ENCODE measurements at regions not wholly inside any gene's neighbourhood (a gene's known extent, or its start where the extent isn't known, plus 50 kb on each side); places are given as distances from the start of the nearest gene placed in this dataset.
A peak's percentile ranks its signal among the peaks of the same experiment; 100 is the strongest.

DNA sequence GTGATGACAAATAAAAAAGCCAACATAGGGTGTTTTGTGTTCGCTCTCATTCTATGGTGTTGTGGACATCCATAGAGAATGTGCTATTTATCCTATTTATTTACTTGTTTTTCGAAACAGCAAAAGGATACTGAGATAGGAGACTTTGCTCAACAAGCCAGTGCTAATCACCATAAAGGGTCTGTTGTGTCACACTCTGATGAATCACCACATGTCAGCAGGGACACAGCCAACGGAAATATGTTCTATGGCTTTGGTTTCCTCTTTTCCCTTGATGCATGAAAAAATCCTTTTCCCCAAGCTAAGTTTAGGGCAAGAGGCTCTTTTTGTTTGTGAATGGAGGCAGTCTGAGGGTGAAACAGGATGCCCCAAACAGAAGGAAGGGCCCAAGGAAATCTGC is 154.3 kb downstream of the RNF152 start:
- Histone ChIP-seq H3K9ac (ENCODE audit: low read length) (no peak overlapping the region), H2AK5ac (ENCODE audit: low read length) (no peak overlapping the region), H3K27me3 (ENCODE audit: insufficient read depth, low read length) (no peaks in the 10 kb centered on the region), H3K4me2 (ENCODE audit: low read length) (no peak overlapping the region), H4K12ac (ENCODE audit: low read depth, low read length) (no peak overlapping the region), H3K4me3 (ENCODE audit: low read depth, low read length) (no peak overlapping the region), H2BK12ac (ENCODE audit: low read length) (no peak overlapping the region), H3K23ac (ENCODE audit: low read length) (no peak overlapping the region), H3K36me3 (ENCODE audit: control insufficient read depth in 1 of 2, insufficient read depth in 2 of 2, low read length in 2 of 2) (no peaks in the 10 kb centered on the region), H3K79me2 (ENCODE audit: control insufficient read depth, insufficient read depth, low read length, poor library complexity) (no peaks in the 10 kb centered on the region), H2BK120ac (ENCODE audit: insufficient read depth, low read length, poor library complexity) (no peak overlapping the region), H3K79me1 (ENCODE audit: low read length) (no peaks in the 10 kb centered on the region), H3K18ac (ENCODE audit: low read length) (no peak overlapping the region), H3K4ac (ENCODE audit: low read depth, low read length) (no peak overlapping the region), H3K9me3 (ENCODE audit: insufficient read depth, low read depth, low read length) (peaks cover 2% of the 10 kb centered on the region), H4K8ac (ENCODE audit: low read depth, low read length) (no peak overlapping the region), H3K14ac (ENCODE audit: low read length) (no peak overlapping the region), H3K4me1 (ENCODE audit: control insufficient read depth in 1 of 2, insufficient read depth in 2 of 2, low read length in 2 of 2) (peaks cover 0 to 4% of the 10 kb centered on the region in 2 experiments), H2AFZ (ENCODE audit: insufficient read depth, low read length, poor library complexity) (no peak overlapping the region), H3K27ac (ENCODE audit: low read depth, low read length) (no peak overlapping the region), H2BK5ac (ENCODE audit: low read depth, low read length, poor library complexity) (no peak overlapping the region), H4K91ac (ENCODE audit: low read depth, low read length) (no peak overlapping the region)
- no CpG with 5 or more reads among the region's 3 CpGs for WGBS (ENCODE audit: extremely low coverage, insufficient coverage, insufficient read length)
- peak; percentile 13 to 41 for DNase-seq

DNA sequence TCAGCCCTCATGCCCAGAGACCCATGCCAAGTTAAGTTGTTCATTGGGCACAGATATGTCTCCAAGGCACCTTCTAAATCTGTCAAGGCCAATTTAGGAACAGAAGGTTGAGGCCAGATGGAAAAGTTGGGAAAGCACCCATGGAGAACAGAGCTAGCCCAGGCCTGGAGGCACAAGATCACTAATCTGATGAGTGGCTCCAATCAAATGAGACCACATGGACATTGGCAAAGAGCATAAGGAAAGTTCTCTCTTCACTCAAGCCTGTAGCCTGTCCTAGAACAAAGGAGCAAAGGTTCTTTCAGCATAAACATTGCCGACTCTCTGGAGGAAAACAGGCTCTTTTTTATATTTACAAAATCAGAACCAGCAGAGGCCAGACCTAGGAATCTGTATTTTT is 154.8 kb downstream of the RNF152 start:
- no peaks in the 10 kb centered on the region for H3K79me2 ChIP-seq (ENCODE audit: control insufficient read depth, insufficient read depth, low read length, poor library complexity)
- H3K9me3 ChIP-seq (ENCODE audit: insufficient read depth, low read depth, low read length) = peaks cover 2% of the 10 kb centered on the region
- no peak overlapping the region for H3K4me3 ChIP-seq (ENCODE audit: low read depth, low read length)
- no peak overlapping the region for H2BK5ac ChIP-seq (ENCODE audit: low read depth, low read length, poor library complexity)
- no peaks in the 10 kb centered on the region for H3K79me1 ChIP-seq (ENCODE audit: low read length)
- H3K27ac ChIP-seq (ENCODE audit: low read depth, low read length) = no peak overlapping the region
- no peak overlapping the region for H4K12ac ChIP-seq (ENCODE audit: low read depth, low read length)
- H3K4ac ChIP-seq (ENCODE audit: low read depth, low read length) = no peak overlapping the region
- H2BK120ac ChIP-seq (ENCODE audit: insufficient read depth, low read length, poor library complexity) = no peak overlapping the region
- H3K23ac ChIP-seq (ENCODE audit: low read length) = no peak overlapping the region
- no peak overlapping the region for H2BK12ac ChIP-seq (ENCODE audit: low read length)
- H4K91ac ChIP-seq (ENCODE audit: low read depth, low read length) = no peak overlapping the region
- no peak overlapping the region for H3K18ac ChIP-seq (ENCODE audit: low read length)
- H3K14ac ChIP-seq (ENCODE audit: low read length) = no peak overlapping the region
- no peak overlapping the region for H3K4me2 ChIP-seq (ENCODE audit: low read length)
- H2AK5ac ChIP-seq (ENCODE audit: low read length) = no peak overlapping the region
- no peaks in the 10 kb centered on the region for H3K36me3 ChIP-seq (ENCODE audit: control insufficient read depth in 1 of 2, insufficient read depth in 2 of 2, low read length in 2 of 2)
- WGBS (ENCODE audit: extremely low coverage, insufficient coverage, insufficient read length) = no CpG with 5 or more reads among the region's 1 CpG
- no peak overlapping the region for H4K8ac ChIP-seq (ENCODE audit: low read depth, low read length)
- no peak overlapping the region for H2AFZ ChIP-seq (ENCODE audit: insufficient read depth, low read length, poor library complexity)
- H3K27me3 ChIP-seq (ENCODE audit: insufficient read depth, low read length) = no peaks in the 10 kb centered on the region
- no peak for DNase-seq
- no peak overlapping the region for H3K9ac ChIP-seq (ENCODE audit: low read length)
- H3K4me1 ChIP-seq (ENCODE audit: control insufficient read depth in 1 of 2, insufficient read depth in 2 of 2, low read length in 2 of 2) = peaks cover 0 to 4% of the 10 kb centered on the region in 2 experiments

DNA sequence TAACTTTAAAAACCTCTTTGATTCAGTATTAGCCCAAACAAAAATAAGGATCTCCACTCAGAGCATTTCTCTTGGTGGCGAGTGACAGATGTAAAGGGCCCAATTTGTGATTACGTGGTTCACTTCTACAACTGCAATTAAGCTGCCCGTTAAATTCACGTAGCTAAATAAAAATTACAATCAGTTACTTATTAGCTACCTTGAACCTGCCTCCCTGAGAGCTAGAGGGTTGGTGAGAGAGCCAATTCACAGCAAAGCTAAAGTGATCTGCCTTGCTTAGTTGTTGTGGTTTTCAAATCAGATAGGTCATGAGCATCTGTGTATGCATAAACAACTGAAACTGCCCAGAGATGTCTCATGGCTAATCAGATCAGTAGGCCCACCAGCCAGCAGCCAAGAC is 156.7 kb downstream of the RNF152 start:
- Histone ChIP-seq H2AFZ (ENCODE audit: insufficient read depth, low read length, poor library complexity) (no peak overlapping the region), H3K27ac (ENCODE audit: low read depth, low read length) (no peak overlapping the region), H3K9ac (ENCODE audit: low read length) (no peak overlapping the region), H4K91ac (ENCODE audit: low read depth, low read length) (no peak overlapping the region), H3K79me1 (ENCODE audit: low read length) (no peaks in the 10 kb centered on the region), H3K4me1 (ENCODE audit: control insufficient read depth in 1 of 2, insufficient read depth in 2 of 2, low read length in 2 of 2) (peaks cover 0 to 4% of the 10 kb centered on the region in 2 experiments), H4K8ac (ENCODE audit: low read depth, low read length) (no peak overlapping the region), H2BK12ac (ENCODE audit: low read length) (no peak overlapping the region), H3K4me2 (ENCODE audit: low read length) (no peak overlapping the region), H3K79me2 (ENCODE audit: control insufficient read depth, insufficient read depth, low read length, poor library complexity) (no peaks in the 10 kb centered on the region), H3K23ac (ENCODE audit: low read length) (no peak overlapping the region), H3K4ac (ENCODE audit: low read depth, low read length) (no peak overlapping the region), H2AK5ac (ENCODE audit: low read length) (no peak overlapping the region), H3K14ac (ENCODE audit: low read length) (no peak overlapping the region), H3K27me3 (ENCODE audit: insufficient read depth, low read length) (no peaks in the 10 kb centered on the region), H3K36me3 (ENCODE audit: control insufficient read depth in 1 of 2, insufficient read depth in 2 of 2, low read length in 2 of 2) (no peaks in the 10 kb centered on the region), H3K18ac (ENCODE audit: low read length) (no peak overlapping the region), H2BK5ac (ENCODE audit: low read depth, low read length, poor library complexity) (no peak overlapping the region), H4K12ac (ENCODE audit: low read depth, low read length) (no peak overlapping the region), H3K9me3 (ENCODE audit: insufficient read depth, low read depth, low read length) (no peaks in the 10 kb centered on the region), H3K4me3 (ENCODE audit: low read depth, low read length) (no peak overlapping the region), H2BK120ac (ENCODE audit: insufficient read depth, low read length, poor library complexity) (no peak overlapping the region)
- WGBS (ENCODE audit: extremely low coverage, insufficient coverage, insufficient read length) = no CpG with 5 or more reads among the region's 4 CpGs
- DNase-seq = no peak

DNA sequence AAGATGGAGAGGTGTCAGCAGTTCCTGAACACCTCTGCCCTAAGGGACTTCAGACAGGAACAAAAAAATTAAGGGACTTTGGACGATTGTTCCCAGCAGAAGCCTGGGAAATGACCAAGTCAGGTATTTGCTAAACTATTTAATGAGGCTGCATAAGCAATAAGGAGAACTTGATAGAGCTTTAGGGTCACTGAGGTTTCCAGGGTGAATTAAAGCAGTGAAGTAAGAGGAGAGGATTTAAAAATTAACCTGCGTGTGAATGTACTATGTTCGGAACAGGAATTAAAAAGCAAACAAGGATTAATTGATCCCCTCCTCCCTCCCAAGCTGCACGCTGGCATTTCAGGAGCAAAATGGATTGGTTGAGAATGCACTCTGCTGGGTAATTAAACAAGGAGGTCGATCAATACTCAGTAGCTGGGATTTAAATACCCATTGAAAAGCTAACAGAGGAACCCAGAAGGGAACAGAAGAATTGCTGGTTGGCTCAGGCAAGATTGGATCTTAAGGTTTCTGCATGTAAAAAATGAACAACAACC is 157.2 kb downstream of the RNF152 start:
- Histone ChIP-seq H2AFZ (ENCODE audit: insufficient read depth, low read length, poor library complexity) (no peak overlapping the region), H4K8ac (ENCODE audit: low read depth, low read length) (no peak overlapping the region), H2BK5ac (ENCODE audit: low read depth, low read length, poor library complexity) (no peak overlapping the region), H3K79me1 (ENCODE audit: low read length) (no peaks in the 10 kb centered on the region), H3K36me3 (ENCODE audit: control insufficient read depth in 1 of 2, insufficient read depth in 2 of 2, low read length in 2 of 2) (no peaks in the 10 kb centered on the region), H3K9ac (ENCODE audit: low read length) (no peak overlapping the region), H3K9me3 (ENCODE audit: insufficient read depth, low read depth, low read length) (no peaks in the 10 kb centered on the region), H4K91ac (ENCODE audit: low read depth, low read length) (no peak overlapping the region), H3K27ac (ENCODE audit: low read depth, low read length) (no peak overlapping the region), H2AK5ac (ENCODE audit: low read length) (no peak overlapping the region), H3K18ac (ENCODE audit: low read length) (no peak overlapping the region), H3K4me3 (ENCODE audit: low read depth, low read length) (no peak overlapping the region), H2BK12ac (ENCODE audit: low read length) (no peak overlapping the region), H3K23ac (ENCODE audit: low read length) (no peak overlapping the region), H2BK120ac (ENCODE audit: insufficient read depth, low read length, poor library complexity) (no peak overlapping the region), H4K12ac (ENCODE audit: low read depth, low read length) (no peak overlapping the region), H3K4ac (ENCODE audit: low read depth, low read length) (no peak overlapping the region), H3K79me2 (ENCODE audit: control insufficient read depth, insufficient read depth, low read length, poor library complexity) (no peaks in the 10 kb centered on the region), H3K4me1 (ENCODE audit: control insufficient read depth in 1 of 2, insufficient read depth in 2 of 2, low read length in 2 of 2) (peaks cover 0 to 4% of the 10 kb centered on the region in 2 experiments), H3K27me3 (ENCODE audit: insufficient read depth, low read length) (no peaks in the 10 kb centered on the region), H3K14ac (ENCODE audit: low read length) (no peak overlapping the region), H3K4me2 (ENCODE audit: low read length) (no peak overlapping the region)
- DNase-seq = no peak
- no CpG with 5 or more reads among the region's 5 CpGs for WGBS (ENCODE audit: extremely low coverage, insufficient coverage, insufficient read length)
